ENCODE measurements at regions not wholly inside any gene's neighbourhood (a gene's known extent, or its start where the extent isn't known, plus 50 kb on each side); places are given as distances from the start of the nearest gene placed in this dataset.

- Mint-ChIP-seq H3K4me3 (no peak overlapping the region), H3K27me3 (no peaks in the 10 kb centered on the region), H3K4me1 (no peaks in the 10 kb centered on the region), H3K27ac (no peak overlapping the region), H3K9me3 (ENCODE audit: insufficient read depth) (peaks cover 2% of the 10 kb centered on the region)
- Histone ChIP-seq H3K27ac (ENCODE audit: low read length in 2 of 2) (no peak overlapping the region), H3K4me3 (ENCODE audit: control extremely low read depth in 1 of 5, extremely low read depth in 1 of 5, insufficient read depth in 1 of 5, low read depth in 2 of 5, low read length in 4 of 5) (no peak overlapping the region), H3K79me2 (ENCODE audit: control insufficient read depth, insufficient read depth, low read length) (no peaks in the 10 kb centered on the region), H3K9ac (ENCODE audit: low read length) (no peak overlapping the region), H3K4me1 (ENCODE audit: control insufficient read depth in 2 of 2, insufficient read depth in 2 of 2, low read length in 2 of 2) (no peaks in the 10 kb centered on the region), H3K27me3 (replicated peaks in 1 of 4; ENCODE audit: control extremely low read depth in 1 of 4, control insufficient read depth in 3 of 4, insufficient read depth in 4 of 4, low read length in 3 of 4) (no peaks in the 10 kb centered on the region), H3K4me2 (replicated peaks; ENCODE audit: low read depth, low read length, poor library complexity, severe bottlenecking) (no peak overlapping the region), H4K20me1 (ENCODE audit: control insufficient read depth, insufficient read depth, low read length, poor library complexity, severe bottlenecking) (no peaks in the 10 kb centered on the region), H3K36me3 (replicated peaks in 1 of 2; ENCODE audit: control extremely low read depth in 1 of 2, control insufficient read depth in 1 of 2, extremely low read depth in 1 of 2, insufficient read depth in 2 of 2, low read length in 1 of 2) (no peaks in the 10 kb centered on the region), H2AFZ (ENCODE audit: insufficient read depth, low read depth, low read length, poor library complexity, severe bottlenecking) (no peak overlapping the region), H3K9me3 (ENCODE audit: control extremely low read depth in 1 of 3, control insufficient read depth in 2 of 3, insufficient read depth in 1 of 3, low read length in 2 of 3) (peaks cover 0 to 13% (median 0%) of the 10 kb centered on the region in 3 donors)
- intact Hi-C loops (cut with micrococcal nuclease): no loop called here
- no peak for TF ChIP-seq CTCF (IDR thresholded peaks at IDR 0.05)
- no peak for TF ChIP-seq EZH2 (IDR thresholded peaks at IDR 0.05; ENCODE audit: borderline replicate concordance, insufficient read depth, low read depth, low read length, poor library complexity, severe bottlenecking)
- ChIA-PET CTCF (no interaction called here), POLR2A (no interaction called here)
- 89% methylated on average over 7 of the region's 8 CpGs for WGBS (ENCODE audit: insufficient coverage)
- ATAC-seq (ENCODE audit: low read depth) (no peak), DNase-seq (no peak)
Measured at GRCh38 chr5:121726991-121727390, 124.7 kb upstream of the FTMT start.

GRCh38 chr5:121731377-121731776 is 120.3 kb upstream of the FTMT start:
- DNase-seq (no peak), ATAC-seq (ENCODE audit: low read depth) (no peak)
- 100% methylated on average over 1 of the region's 3 CpGs for WGBS (ENCODE audit: insufficient coverage)
- Histone ChIP-seq H3K4me1 (ENCODE audit: control insufficient read depth in 2 of 2, insufficient read depth in 2 of 2, low read length in 2 of 2) (no peaks in the 10 kb centered on the region), H3K27ac (ENCODE audit: low read length in 2 of 2) (no peak overlapping the region), H3K9me3 (ENCODE audit: control extremely low read depth in 1 of 3, control insufficient read depth in 2 of 3, insufficient read depth in 1 of 3, low read length in 2 of 3) (peaks cover 0 to 6% (median 0%) of the 10 kb centered on the region in 3 donors), H3K27me3 (replicated peaks in 1 of 4; ENCODE audit: control extremely low read depth in 1 of 4, control insufficient read depth in 3 of 4, insufficient read depth in 4 of 4, low read length in 3 of 4) (no peaks in the 10 kb centered on the region), H2AFZ (ENCODE audit: insufficient read depth, low read depth, low read length, poor library complexity, severe bottlenecking) (no peak overlapping the region), H3K4me2 (replicated peaks; ENCODE audit: low read depth, low read length, poor library complexity, severe bottlenecking) (no peak overlapping the region), H3K79me2 (ENCODE audit: control insufficient read depth, insufficient read depth, low read length) (no peaks in the 10 kb centered on the region), H4K20me1 (ENCODE audit: control insufficient read depth, insufficient read depth, low read length, poor library complexity, severe bottlenecking) (no peaks in the 10 kb centered on the region), H3K36me3 (replicated peaks in 1 of 2; ENCODE audit: control extremely low read depth in 1 of 2, control insufficient read depth in 1 of 2, extremely low read depth in 1 of 2, insufficient read depth in 2 of 2, low read length in 1 of 2) (no peaks in the 10 kb centered on the region), H3K9ac (ENCODE audit: low read length) (no peak overlapping the region), H3K4me3 (ENCODE audit: control extremely low read depth in 1 of 5, extremely low read depth in 1 of 5, insufficient read depth in 1 of 5, low read depth in 2 of 5, low read length in 4 of 5) (no peak overlapping the region)
- H3K9me3 Mint-ChIP-seq (ENCODE audit: insufficient read depth): peaks cover 2% of the 10 kb centered on the region
- H3K27ac Mint-ChIP-seq: no peak overlapping the region
- intact Hi-C loops (cut with micrococcal nuclease): no loop called here
- no peak overlapping the region for H3K4me3 Mint-ChIP-seq
- CTCF ChIA-PET: no interaction called here
- no peaks in the 10 kb centered on the region for H3K27me3 Mint-ChIP-seq
- POLR2A ChIA-PET: no interaction called here
- no peaks in the 10 kb centered on the region for H3K4me1 Mint-ChIP-seq
- no peak for TF ChIP-seq EZH2 (IDR thresholded peaks at IDR 0.05; ENCODE audit: borderline replicate concordance, insufficient read depth, low read depth, low read length, poor library complexity, severe bottlenecking)
- TF ChIP-seq CTCF (IDR thresholded peaks at IDR 0.05): no peak

Measured in B cell (primary cell).